LNCAP (cell line): ENCODE measurements at regions not wholly inside any gene's neighbourhood (a gene's known extent, or its start where the extent isn't known, plus 50 kb on each side); places are given as distances from the start of the nearest gene placed in this dataset.

Experiments
- TF ChIP-seq, protein P1 (sequence below): fragments of 450-650 bp; IDR thresholded peaks from 2 replicates; pipeline ENCODE4 v1.5.1; 2017; ENCODE audit warnings: mild to moderate bottlenecking

DNA sequence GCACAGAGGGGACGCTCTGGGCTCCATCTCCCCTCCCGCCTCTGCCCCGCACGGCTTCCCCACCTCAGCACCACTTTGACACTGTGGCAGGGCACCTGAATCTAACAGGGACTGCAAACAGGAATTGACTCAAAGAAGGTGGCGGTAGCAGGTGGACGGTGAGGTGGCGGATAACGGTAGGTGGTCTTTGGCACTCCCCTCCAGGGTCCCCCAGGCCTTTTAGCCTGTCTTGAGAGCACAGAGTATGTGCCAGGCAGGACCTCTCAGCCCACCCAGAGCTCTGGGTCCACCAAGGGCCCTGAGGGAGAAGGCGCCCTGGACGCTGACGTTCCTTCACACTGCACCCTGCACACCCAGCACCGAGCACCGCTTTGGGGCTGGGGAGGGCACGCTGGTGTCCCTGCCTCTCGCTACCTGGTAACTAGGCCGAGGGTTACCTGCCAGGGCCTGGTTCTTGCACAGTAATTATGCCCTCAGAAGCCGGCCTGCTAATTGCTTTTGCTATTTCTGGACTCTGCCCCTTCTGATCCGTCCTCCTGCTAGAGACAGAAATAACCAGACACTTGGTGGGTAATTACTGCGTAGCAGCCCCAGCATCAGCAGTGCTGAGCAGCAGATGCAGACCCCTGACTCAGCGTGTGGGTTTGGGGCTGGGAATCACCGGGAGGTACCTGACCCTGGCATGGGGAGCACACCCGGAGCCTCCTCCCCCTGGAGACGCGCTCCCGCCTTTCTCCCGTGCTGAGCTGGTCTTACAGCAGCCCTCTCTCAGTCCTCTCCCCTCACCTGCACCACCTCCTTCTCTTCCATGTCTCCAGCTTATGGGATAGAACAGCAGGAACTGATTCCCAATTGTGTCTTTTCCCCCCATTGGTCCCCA, 103.3 kb upstream of the B3GAT1 start:
- TF ChIP-seq, protein P1, sequence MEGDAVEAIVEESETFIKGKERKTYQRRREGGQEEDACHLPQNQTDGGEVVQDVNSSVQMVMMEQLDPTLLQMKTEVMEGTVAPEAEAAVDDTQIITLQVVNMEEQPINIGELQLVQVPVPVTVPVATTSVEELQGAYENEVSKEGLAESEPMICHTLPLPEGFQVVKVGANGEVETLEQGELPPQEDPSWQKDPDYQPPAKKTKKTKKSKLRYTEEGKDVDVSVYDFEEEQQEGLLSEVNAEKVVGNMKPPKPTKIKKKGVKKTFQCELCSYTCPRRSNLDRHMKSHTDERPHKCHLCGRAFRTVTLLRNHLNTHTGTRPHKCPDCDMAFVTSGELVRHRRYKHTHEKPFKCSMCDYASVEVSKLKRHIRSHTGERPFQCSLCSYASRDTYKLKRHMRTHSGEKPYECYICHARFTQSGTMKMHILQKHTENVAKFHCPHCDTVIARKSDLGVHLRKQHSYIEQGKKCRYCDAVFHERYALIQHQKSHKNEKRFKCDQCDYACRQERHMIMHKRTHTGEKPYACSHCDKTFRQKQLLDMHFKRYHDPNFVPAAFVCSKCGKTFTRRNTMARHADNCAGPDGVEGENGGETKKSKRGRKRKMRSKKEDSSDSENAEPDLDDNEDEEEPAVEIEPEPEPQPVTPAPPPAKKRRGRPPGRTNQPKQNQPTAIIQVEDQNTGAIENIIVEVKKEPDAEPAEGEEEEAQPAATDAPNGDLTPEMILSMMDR, result no peak

DNA sequence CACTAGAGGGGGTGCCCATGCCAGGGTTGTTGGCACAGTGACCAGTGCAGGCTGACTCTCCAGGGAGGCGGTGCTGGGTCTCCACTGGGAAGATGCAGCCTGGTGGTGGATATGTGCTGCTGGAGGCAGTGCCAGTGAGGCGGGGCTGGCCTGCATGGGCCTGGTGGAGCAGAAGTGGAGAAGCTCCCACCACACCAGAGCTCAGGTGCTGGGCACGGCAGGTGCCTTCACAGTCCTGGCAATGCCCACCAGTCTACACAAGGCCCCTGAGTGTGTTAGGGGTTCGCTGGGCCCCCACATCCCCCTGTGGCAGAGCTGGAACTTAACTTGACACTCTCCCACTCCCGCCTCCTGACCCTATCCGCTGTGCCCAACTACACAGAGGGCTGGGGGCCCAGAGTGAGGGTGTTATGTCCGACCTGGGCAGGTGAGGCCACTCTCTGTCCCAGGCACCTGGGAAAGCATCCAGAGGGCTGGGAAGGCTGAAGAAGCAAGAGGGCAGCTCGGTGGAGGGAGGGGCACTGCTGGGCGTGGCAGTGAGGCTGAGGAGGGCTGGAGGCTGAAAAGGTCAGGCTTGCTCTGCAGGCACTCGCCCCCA, 102.4 kb upstream of the B3GAT1 start:
- TF ChIP-seq, protein P1, result no peak

DNA sequence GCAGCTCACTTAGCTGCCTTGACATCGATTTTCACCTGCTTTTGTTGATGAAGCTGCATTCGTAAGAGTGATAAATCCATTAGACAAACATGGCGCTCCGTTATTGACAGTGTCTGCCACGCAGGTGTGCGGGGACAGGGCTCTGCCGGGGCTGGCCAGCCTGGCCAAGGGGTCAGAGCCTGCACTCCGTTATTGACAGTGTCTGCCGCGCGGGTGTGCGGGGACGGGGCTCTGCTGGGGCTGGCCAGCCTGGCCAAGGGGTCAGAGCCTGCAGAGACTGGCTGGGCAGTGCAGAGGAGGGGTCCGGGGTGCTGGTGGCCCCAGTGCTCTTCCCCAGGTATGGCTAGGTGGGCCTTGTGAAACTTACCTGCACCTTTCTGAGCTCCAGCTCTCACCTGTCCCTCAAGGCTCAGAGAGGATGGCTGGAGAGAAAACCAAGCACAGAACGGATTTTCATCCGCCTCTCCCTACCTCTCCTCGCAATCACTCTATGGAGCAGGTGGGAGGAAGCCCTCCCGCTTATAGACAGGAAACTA, 101.6 kb upstream of the B3GAT1 start:
- TF ChIP-seq, protein P1, result no peak

DNA sequence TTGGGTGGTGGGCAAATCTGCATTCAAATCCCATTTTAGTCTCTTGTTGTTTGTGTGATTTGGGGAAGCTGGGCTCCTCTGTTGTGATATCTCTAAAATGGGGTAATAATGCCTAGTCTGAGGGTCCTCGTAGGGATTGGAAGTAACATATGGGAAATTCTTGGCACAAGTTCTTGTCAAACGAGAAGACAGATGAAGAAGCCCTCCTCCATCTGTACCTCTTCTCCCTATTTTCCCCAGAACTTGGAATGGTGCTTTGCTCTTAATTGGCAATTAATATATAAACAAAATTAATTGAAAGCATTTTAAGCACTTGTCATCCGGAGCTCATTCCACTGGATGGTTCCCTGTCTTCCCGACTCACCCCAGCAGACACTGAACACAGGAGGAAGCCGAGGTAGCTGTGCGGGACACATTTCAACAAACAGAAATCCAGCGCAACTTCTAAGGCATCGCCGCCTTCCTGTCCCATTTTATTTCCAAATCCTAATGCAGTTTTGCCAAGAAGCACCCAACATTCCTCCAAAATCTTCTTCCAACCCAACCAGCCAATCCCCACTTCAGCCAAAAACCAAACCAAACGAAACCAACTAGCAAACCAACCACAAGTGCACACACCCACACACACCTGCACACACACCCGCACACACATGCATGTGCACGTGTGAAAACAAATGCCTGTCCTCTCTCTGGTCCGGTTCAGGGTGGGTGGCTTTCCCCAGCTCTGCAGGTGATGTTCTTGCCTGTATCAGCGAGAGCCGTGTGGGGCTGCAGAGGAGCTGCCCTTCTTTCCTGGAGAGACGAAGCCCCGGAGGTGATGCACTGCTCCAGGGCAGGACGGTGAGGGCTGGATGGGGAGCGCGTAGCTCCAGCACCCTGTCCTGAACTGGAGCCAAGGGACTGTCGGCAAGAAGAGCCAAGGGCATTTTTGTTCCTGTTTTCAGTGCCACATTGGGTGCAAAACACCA, 100.8 kb upstream of the B3GAT1 start:
- TF ChIP-seq, protein P1, result no peak

DNA sequence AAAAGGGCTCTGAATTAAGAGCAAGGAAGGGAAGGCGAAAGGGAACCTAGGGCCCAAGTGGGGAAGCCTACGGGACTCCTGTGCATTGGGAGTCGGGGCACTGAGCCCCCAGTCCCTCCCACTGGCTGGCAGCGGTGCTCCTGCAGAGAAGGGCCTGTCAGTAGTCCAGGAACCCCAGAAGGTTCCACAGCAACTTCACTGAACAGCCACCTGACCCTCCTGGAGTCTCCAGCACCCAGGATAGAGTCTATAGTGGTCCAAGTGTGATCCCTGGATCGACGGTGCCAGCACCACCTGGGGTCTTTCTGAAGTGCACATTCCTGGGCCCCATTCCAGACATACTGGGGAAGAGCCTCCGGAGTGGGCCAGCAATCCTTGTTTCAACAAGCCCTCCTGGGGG, 100.0 kb upstream of the B3GAT1 start:
- TF ChIP-seq, protein P1, result no peak

DNA sequence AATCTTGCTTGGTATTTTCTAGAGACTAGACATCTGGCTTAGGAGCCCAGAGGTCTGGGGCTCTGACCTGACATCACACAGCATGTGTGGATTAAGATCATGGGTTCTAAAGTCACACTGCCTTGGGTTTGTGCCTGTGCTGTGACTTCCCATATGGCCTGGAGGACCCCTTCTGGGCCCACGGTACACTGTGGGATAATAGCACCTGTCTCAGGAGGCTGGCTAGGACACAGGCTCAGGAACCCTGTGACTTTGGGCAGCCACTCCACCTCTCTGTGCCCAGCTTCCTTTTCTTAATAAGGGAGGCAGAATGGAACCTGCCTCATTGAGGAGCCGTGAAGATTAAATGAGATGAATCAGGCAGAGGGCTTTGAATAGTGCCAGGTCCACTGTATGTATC, 99.2 kb upstream of the B3GAT1 start:
- TF ChIP-seq, protein P1, result no peak
